Neural cell (in vitro differentiated cells): ENCODE measurements at regions not wholly inside any gene's neighbourhood (a gene's known extent, or its start where the extent isn't known, plus 50 kb on each side); places are given as distances from the start of the nearest gene placed in this dataset.

ENCODE experiments used
- EP300 ChIP-seq: fragments of 450-650 bp; conservative IDR thresholded peaks from 2 replicates; pipeline ENCODE4 v1.6.1; 2014; ENCODE audit warnings: antibody characterized with exemption, mild to moderate bottlenecking, moderate library complexity; ENCODE audit not compliant: poor library complexity, severe bottlenecking
- EZH2 ChIP-seq: fragments of 200-600, 300-800 bp; shearing (Covaris generic), sonication (generic); IDR thresholded peaks from 2 replicates; pipeline ENCODE4 v1.6.1; 2014; ENCODE audit warnings: antibody characterized with exemption, low read length, borderline replicate concordance, mild to moderate bottlenecking; ENCODE audit not compliant: insufficient read depth, poor library complexity, severe bottlenecking
- POLR2AphosphoS5 ChIP-seq: IDR thresholded peaks from 2 replicates; pipeline ENCODE4 v1.6.1; 2012
- RAD21 ChIP-seq: fragments of 450-650 bp; conservative IDR thresholded peaks from 2 replicates; pipeline ENCODE4 v1.6.1; 2014; ENCODE audit warnings: antibody characterized with exemption, mild to moderate bottlenecking, moderate library complexity
- SMC3 ChIP-seq: fragments of 450-650 bp; conservative IDR thresholded peaks from 2 replicates; pipeline ENCODE4 v1.6.1; 2014; ENCODE audit warnings: antibody characterized with exemption, mild to moderate bottlenecking, moderate library complexity; ENCODE audit not compliant: poor library complexity
- TAF1 ChIP-seq: IDR thresholded peaks from 2 replicates; pipeline ENCODE4 v1.6.1; 2012; ENCODE audit warnings: low read depth
- TF ChIP-seq, protein P1 (sequence below): fragments of 450-650 bp; IDR thresholded peaks from 2 replicates; pipeline ENCODE4 v1.5.1; 2014; ENCODE audit warnings: antibody characterized with exemption, mild to moderate bottlenecking, moderate library complexity; ENCODE audit not compliant: poor library complexity, severe bottlenecking
- TF ChIP-seq, protein P2 (sequence below): IDR thresholded peaks from 2 replicates; pipeline ENCODE4 v1.6.1; 2012; ENCODE audit warnings: borderline replicate concordance

DNA sequence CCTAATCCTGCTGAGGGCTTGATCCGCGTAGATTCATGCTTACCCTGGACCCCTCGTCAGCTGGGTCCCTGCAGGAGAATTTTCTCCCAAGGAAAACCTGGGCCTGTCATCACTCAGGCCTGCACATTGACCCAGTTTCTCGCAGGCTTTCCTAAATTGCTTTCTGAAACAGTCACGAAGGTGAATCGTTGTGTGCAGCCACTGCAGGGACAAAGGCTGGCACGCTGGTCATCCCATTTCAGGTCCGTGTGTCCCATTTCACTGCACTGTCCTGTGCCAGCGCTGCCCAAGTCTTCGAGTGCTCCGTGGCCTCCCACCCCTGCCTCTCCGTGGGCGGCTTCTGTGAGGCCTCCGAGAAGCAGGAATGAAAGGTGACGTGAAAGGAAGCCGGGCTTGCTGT is 62.8 kb upstream of the YWHAQ start:
- TF ChIP-seq POLR2AphosphoS5 (no peak), EP300 (no peak), EZH2 (no peak), TAF1 (no peak), RAD21 (no peak), SMC3 (no peak)
- TF ChIP-seq, protein P1, sequence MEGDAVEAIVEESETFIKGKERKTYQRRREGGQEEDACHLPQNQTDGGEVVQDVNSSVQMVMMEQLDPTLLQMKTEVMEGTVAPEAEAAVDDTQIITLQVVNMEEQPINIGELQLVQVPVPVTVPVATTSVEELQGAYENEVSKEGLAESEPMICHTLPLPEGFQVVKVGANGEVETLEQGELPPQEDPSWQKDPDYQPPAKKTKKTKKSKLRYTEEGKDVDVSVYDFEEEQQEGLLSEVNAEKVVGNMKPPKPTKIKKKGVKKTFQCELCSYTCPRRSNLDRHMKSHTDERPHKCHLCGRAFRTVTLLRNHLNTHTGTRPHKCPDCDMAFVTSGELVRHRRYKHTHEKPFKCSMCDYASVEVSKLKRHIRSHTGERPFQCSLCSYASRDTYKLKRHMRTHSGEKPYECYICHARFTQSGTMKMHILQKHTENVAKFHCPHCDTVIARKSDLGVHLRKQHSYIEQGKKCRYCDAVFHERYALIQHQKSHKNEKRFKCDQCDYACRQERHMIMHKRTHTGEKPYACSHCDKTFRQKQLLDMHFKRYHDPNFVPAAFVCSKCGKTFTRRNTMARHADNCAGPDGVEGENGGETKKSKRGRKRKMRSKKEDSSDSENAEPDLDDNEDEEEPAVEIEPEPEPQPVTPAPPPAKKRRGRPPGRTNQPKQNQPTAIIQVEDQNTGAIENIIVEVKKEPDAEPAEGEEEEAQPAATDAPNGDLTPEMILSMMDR: no peak
- TF ChIP-seq, protein P2, sequence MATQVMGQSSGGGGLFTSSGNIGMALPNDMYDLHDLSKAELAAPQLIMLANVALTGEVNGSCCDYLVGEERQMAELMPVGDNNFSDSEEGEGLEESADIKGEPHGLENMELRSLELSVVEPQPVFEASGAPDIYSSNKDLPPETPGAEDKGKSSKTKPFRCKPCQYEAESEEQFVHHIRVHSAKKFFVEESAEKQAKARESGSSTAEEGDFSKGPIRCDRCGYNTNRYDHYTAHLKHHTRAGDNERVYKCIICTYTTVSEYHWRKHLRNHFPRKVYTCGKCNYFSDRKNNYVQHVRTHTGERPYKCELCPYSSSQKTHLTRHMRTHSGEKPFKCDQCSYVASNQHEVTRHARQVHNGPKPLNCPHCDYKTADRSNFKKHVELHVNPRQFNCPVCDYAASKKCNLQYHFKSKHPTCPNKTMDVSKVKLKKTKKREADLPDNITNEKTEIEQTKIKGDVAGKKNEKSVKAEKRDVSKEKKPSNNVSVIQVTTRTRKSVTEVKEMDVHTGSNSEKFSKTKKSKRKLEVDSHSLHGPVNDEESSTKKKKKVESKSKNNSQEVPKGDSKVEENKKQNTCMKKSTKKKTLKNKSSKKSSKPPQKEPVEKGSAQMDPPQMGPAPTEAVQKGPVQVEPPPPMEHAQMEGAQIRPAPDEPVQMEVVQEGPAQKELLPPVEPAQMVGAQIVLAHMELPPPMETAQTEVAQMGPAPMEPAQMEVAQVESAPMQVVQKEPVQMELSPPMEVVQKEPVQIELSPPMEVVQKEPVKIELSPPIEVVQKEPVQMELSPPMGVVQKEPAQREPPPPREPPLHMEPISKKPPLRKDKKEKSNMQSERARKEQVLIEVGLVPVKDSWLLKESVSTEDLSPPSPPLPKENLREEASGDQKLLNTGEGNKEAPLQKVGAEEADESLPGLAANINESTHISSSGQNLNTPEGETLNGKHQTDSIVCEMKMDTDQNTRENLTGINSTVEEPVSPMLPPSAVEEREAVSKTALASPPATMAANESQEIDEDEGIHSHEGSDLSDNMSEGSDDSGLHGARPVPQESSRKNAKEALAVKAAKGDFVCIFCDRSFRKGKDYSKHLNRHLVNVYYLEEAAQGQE: no peak
